ENCODE measurements at regions not wholly inside any gene's neighbourhood (a gene's known extent, or its start where the extent isn't known, plus 50 kb on each side); places are given as distances from the start of the nearest gene placed in this dataset.

- no peak for DNase-seq (ENCODE audit: low read depth)
Observed at GRCh38 chr9:86695910-86696424, 251.3 kb downstream of the GAS1 start.

GRCh38 chr9:86690034-86690433, 257.3 kb downstream of the GAS1 start:
- DNase-seq (ENCODE audit: low read depth) = no peak

GRCh38 chr9:86687788-86688187, 259.5 kb downstream of the GAS1 start:
- no peak for DNase-seq (ENCODE audit: low read depth)

GRCh38 chr9:86685556-86685955, 261.8 kb downstream of the GAS1 start:
- no peak for DNase-seq (ENCODE audit: low read depth)

- no peak for DNase-seq (ENCODE audit: low read depth)
Observed at GRCh38 chr9:86684148-86684547, 263.2 kb downstream of the GAS1 start.

- no peak for DNase-seq (ENCODE audit: low read depth)
Observed at GRCh38 chr9:86682240-86682639, 265.1 kb downstream of the GAS1 start.

GRCh38 chr9:86679909-86680308, 267.4 kb downstream of the GAS1 start:
- no peak for DNase-seq (ENCODE audit: low read depth)

GRCh38 chr9:86676396-86676795, 270.9 kb downstream of the GAS1 start:
- DNase-seq (ENCODE audit: low read depth) = no peak

GRCh38 chr9:86675805-86676204, 271.5 kb downstream of the GAS1 start:
- DNase-seq (ENCODE audit: low read depth) = no peak

- DNase-seq (ENCODE audit: low read depth) = no peak
Observed at GRCh38 chr9:86674487-86674886, 272.8 kb downstream of the GAS1 start.

- no peak for DNase-seq (ENCODE audit: low read depth)
Observed at GRCh38 chr9:86672966-86673365, 274.3 kb downstream of the GAS1 start.

GRCh38 chr9:86672301-86672700, 275.0 kb downstream of the GAS1 start:
- DNase-seq (ENCODE audit: low read depth) = no peak

GRCh38 chr9:86671018-86671417, 276.3 kb downstream of the GAS1 start:
- DNase-seq (ENCODE audit: low read depth) = no peak

- no peak for DNase-seq (ENCODE audit: low read depth)
Observed at GRCh38 chr9:86670536-86670935, 276.8 kb downstream of the GAS1 start.

GRCh38 chr9:86670076-86670475, 277.2 kb downstream of the GAS1 start:
- DNase-seq (ENCODE audit: low read depth) = no peak

- DNase-seq (ENCODE audit: low read depth) = peak; percentile 90
Observed at GRCh38 chr9:86669422-86669821, 277.9 kb downstream of the GAS1 start.

GRCh38 chr9:86668488-86668887, 278.8 kb downstream of the GAS1 start:
- no peak for DNase-seq (ENCODE audit: low read depth)

- no peak for DNase-seq (ENCODE audit: low read depth)
Observed at GRCh38 chr9:86667307-86667706, 280.0 kb downstream of the GAS1 start.

GRCh38 chr9:86665416-86665815, 281.9 kb downstream of the GAS1 start:
- DNase-seq (ENCODE audit: low read depth) = no peak

GRCh38 chr9:86664603-86665002, 282.7 kb downstream of the GAS1 start:
- no peak for DNase-seq (ENCODE audit: low read depth)

GRCh38 chr9:86663905-86664304, 283.4 kb downstream of the GAS1 start:
- no peak for DNase-seq (ENCODE audit: low read depth)

GRCh38 chr9:86662890-86663468, 284.3 kb downstream of the GAS1 start:
- DNase-seq (ENCODE audit: low read depth) = no peak

- DNase-seq (ENCODE audit: low read depth) = no peak
Observed at GRCh38 chr9:86660146-86660943, 287.0 kb downstream of the GAS1 start.

Data from forelimb muscle (tissue), 1 donor.